GM12878 (cell line): ENCODE measurements at regions not wholly inside any gene's neighbourhood (a gene's known extent, or its start where the extent isn't known, plus 50 kb on each side); places are given as distances from the start of the nearest gene placed in this dataset.
A peak's percentile ranks its signal among the peaks of the same experiment; 100 is the strongest.

Source experiments
- BCL11A ChIP-seq: IDR thresholded peaks from 2 replicates; pipeline ENCODE4 v1.6.1; 2011; ENCODE audit warnings: low read depth, low read length
- BHLHE40 ChIP-seq, 2 experiments: fragments of 450-650 bp in 1 of 2; IDR thresholded peaks; 2 replicates each; pipeline ENCODE4 v1.6.1; 2011 to 2017; ENCODE audit warnings: low read depth in 2 of 2, borderline replicate concordance in 1 of 2, improper control_type of control experiment in 1 of 2, low read length in 1 of 2, mild to moderate bottlenecking in 1 of 2
- CBFB ChIP-seq: IDR thresholded peaks from 2 replicates; pipeline ENCODE4 v1.6.1; 2016; ENCODE audit warnings: antibody characterized with exemption, low read depth
- CBX3 ChIP-seq: fragments of 200-600 bp; sonication (generic); IDR thresholded peaks from 2 replicates; pipeline ENCODE4 v1.6.1; 2016; ENCODE audit warnings: low read depth, borderline replicate concordance
- CBX5 ChIP-seq: sonication (generic); IDR thresholded peaks from 2 replicates; pipeline ENCODE4 v1.6.1; 2016; ENCODE audit warnings: low read depth, moderate library complexity, mild to moderate bottlenecking, inconsistent platforms
- CREB1 ChIP-seq: IDR thresholded peaks from 2 replicates; pipeline ENCODE4 v1.6.1; 2012; ENCODE audit warnings: low read depth, mild to moderate bottlenecking, inconsistent platforms
- CREM ChIP-seq: IDR thresholded peaks from 2 replicates; pipeline ENCODE4 v1.6.1; 2014; ENCODE audit warnings: antibody characterized with exemption, low read depth
- EED ChIP-seq: sonication (generic); IDR thresholded peaks from 2 replicates; pipeline ENCODE4 v1.6.1; 2016; ENCODE audit warnings: antibody characterized with exemption, low read depth
- ETV6 ChIP-seq, 2 experiments: fragments of 450-650 bp in 1 of 2; IDR thresholded peaks in 1 of 2; conservative IDR thresholded peaks in 1 of 2; 2 replicates each; pipeline ENCODE4 v1.6.1; 2014; ENCODE audit warnings: antibody characterized with exemption in 1 of 2, borderline replicate concordance in 1 of 2, low read depth in 1 of 2, mild to moderate bottlenecking in 1 of 2, moderate library complexity in 1 of 2
- FOXM1 ChIP-seq: IDR thresholded peaks from 2 replicates; pipeline ENCODE4 v1.6.1; 2012; ENCODE audit warnings: low read depth, mild to moderate bottlenecking, inconsistent platforms, low read length, moderate library complexity
- GABPA ChIP-seq: IDR thresholded peaks from 2 replicates; pipeline ENCODE4 v1.6.1; 2014; ENCODE audit warnings: antibody characterized with exemption, low read depth, mild to moderate bottlenecking, inconsistent platforms
- IKZF2 ChIP-seq, 2 experiments: fragments of 450-650 bp; IDR thresholded peaks; 2 replicates each; pipeline ENCODE4 v1.6.1; 2017; ENCODE audit warnings: mild to moderate bottlenecking in 2 of 2, moderate library complexity in 2 of 2
- JUNB ChIP-seq: IDR thresholded peaks from 2 replicates; pipeline ENCODE4 v1.6.1; 2016; ENCODE audit warnings: antibody characterized with exemption, mild to moderate bottlenecking
- JUND ChIP-seq: IDR thresholded peaks from 2 replicates; pipeline ENCODE4 v1.6.1; 2012; ENCODE audit warnings: low read depth, mild to moderate bottlenecking, low read length, improper control_type of control experiment, moderate library complexity
- MEF2B ChIP-seq: fragments of 450-650 bp; IDR thresholded peaks from 2 replicates; pipeline ENCODE4 v1.6.1; 2018; ENCODE audit warnings: mild to moderate bottlenecking, moderate library complexity; ENCODE audit not compliant: partially characterized antibody, poor library complexity, severe bottlenecking
- MTA2 ChIP-seq: fragments of 450-650 bp; IDR thresholded peaks from 2 replicates; pipeline ENCODE4 v1.6.1; 2016; ENCODE audit warnings: low read depth, mild to moderate bottlenecking, moderate library complexity
- MXI1 ChIP-seq: fragments of 150-350 bp; IDR thresholded peaks from 2 replicates; pipeline ENCODE4 v1.6.1; 2011; ENCODE audit warnings: low read depth, mild to moderate bottlenecking, inconsistent platforms, low read length, improper control_type of control experiment
- NFIC ChIP-seq: IDR thresholded peaks from 2 replicates; pipeline ENCODE4 v1.6.1; 2012; ENCODE audit warnings: low read depth, mild to moderate bottlenecking, inconsistent platforms, low read length, moderate library complexity
- NR2F1 ChIP-seq: fragments of 450-650 bp; conservative IDR thresholded peaks from 2 replicates; pipeline ENCODE4 v1.6.1; 2017; ENCODE audit warnings: mild to moderate bottlenecking
- RB1 ChIP-seq: fragments of 450-650 bp; formaldehyde crosslinking; IDR thresholded peaks from 2 replicates; pipeline ENCODE4 v1.6.1; 2017; ENCODE audit warnings: mild to moderate bottlenecking, borderline replicate concordance
- STAT3 ChIP-seq: IDR thresholded peaks from 2 replicates; pipeline ENCODE4 v1.6.1; 2011; ENCODE audit warnings: low read depth, low read length, improper control_type of control experiment
- SUZ12 ChIP-seq: fragments of 200-600 bp; sonication (generic); IDR thresholded peaks from one replicate; pipeline ENCODE4 v1.6.1; 2018; ENCODE audit warnings: antibody characterized with exemption, mild to moderate bottlenecking; ENCODE audit not compliant: unreplicated experiment
- TAF1 ChIP-seq: IDR thresholded peaks from 2 replicates; pipeline ENCODE4 v1.6.1; 2011; ENCODE audit warnings: mild to moderate bottlenecking, low read depth, low read length, borderline replicate concordance
- TBL1XR1 ChIP-seq: IDR thresholded peaks from 2 replicates; pipeline ENCODE4 v1.6.1; 2012; ENCODE audit warnings: low read depth, low read length, improper control_type of control experiment
- TCF7 ChIP-seq: IDR thresholded peaks from 2 replicates; pipeline ENCODE4 v1.6.1; 2014; ENCODE audit warnings: antibody characterized with exemption, borderline replicate concordance
- ZNF622 ChIP-seq: fragments of 450-650 bp; IDR thresholded peaks from 2 replicates; pipeline ENCODE4 v1.6.1; 2017; ENCODE audit warnings: mild to moderate bottlenecking, inconsistent platforms
- TF ChIP-seq, protein P1 (sequence below): IDR thresholded peaks from 2 replicates; pipeline ENCODE4 v1.6.1; 2011; ENCODE audit warnings: borderline replicate concordance, low read depth, mild to moderate bottlenecking, moderate library complexity, low read length; ENCODE audit not compliant: insufficient read depth, poor library complexity, severe bottlenecking
- TF ChIP-seq, protein P2 (sequence below): fragments of 450-650 bp; IDR thresholded peaks from 2 replicates; pipeline ENCODE4 v1.6.1; 2018; ENCODE audit warnings: borderline replicate concordance, mild to moderate bottlenecking; ENCODE audit not compliant: partially characterized antibody
- TF ChIP-seq, protein P3 (sequence below): IDR thresholded peaks from 2 replicates; pipeline ENCODE4 v1.6.1; 2012; ENCODE audit warnings: low read length, inconsistent platforms

DNA sequence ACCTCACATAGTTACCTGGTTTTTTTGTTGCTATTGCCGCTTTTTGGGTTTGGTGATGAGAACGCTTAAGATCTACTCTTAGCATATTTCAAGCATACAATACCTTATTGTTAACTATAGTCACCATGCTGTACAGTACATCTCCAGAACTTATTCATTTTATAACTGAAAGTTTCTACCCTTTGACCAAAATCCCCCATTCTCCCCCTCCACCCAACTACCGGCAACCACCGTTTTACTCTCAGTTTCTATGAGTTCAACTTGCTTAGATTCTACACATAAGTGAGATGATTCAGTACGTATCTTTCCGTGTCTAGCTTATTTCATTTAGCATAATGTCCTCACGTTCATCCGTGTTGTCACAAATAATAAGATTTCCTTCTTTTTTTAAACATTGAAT is 86.7 kb upstream of the IL6 start (continued):
- peak; percentile 58; the same call in 1 of the 2 replicates for TF ChIP-seq TBL1XR1
- TF ChIP-seq IKZF2 (IDR thresholded peaks at IDR 0.05) = peak; percentile 57 to 59; a peak in 3 of 4 replicates
- TF ChIP-seq NR2F1 = peak; percentile 94
- TF ChIP-seq CREB1 = peak; percentile 42; the same call in 1 of the 2 replicates
- TF ChIP-seq ETV6 (conservative IDR thresholded peaks at IDR 0.05 in 1 of 2, IDR thresholded peaks at IDR 0.05 in 1 of 2; ENCODE audit: borderline replicate concordance in 1 of 2, low read depth in 1 of 2) = peak in 1 of 2 experiments; percentile 55; a peak in 1 of 4 replicates
- TF ChIP-seq, protein P1, sequence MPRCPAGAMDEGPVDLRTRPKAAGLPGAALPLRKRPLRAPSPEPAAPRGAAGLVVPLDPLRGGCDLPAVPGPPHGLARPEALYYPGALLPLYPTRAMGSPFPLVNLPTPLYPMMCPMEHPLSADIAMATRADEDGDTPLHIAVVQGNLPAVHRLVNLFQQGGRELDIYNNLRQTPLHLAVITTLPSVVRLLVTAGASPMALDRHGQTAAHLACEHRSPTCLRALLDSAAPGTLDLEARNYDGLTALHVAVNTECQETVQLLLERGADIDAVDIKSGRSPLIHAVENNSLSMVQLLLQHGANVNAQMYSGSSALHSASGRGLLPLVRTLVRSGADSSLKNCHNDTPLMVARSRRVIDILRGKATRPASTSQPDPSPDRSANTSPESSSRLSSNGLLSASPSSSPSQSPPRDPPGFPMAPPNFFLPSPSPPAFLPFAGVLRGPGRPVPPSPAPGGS = peak; percentile 80
- peak; percentile 86 for TF ChIP-seq JUNB
- no peak for TF ChIP-seq MXI1
- 0 out of 2 replicates have a peak, but pooled peaks have one; percentile 41 for TF ChIP-seq STAT3
- TF ChIP-seq GABPA = peak; percentile 55
- no peak for TF ChIP-seq CBX3
- TF ChIP-seq BCL11A = peak; percentile 91
- peak; percentile 93 for TF ChIP-seq FOXM1
- TF ChIP-seq ZNF622 = no peak
- TF ChIP-seq TCF7 = peak; percentile 49; the same call in 1 of the 2 replicates
- TF ChIP-seq SUZ12 = no peak
- TF ChIP-seq CBFB = 0 out of 2 replicates have a peak, but pooled peaks have one; percentile 53
- TF ChIP-seq, protein P2, sequence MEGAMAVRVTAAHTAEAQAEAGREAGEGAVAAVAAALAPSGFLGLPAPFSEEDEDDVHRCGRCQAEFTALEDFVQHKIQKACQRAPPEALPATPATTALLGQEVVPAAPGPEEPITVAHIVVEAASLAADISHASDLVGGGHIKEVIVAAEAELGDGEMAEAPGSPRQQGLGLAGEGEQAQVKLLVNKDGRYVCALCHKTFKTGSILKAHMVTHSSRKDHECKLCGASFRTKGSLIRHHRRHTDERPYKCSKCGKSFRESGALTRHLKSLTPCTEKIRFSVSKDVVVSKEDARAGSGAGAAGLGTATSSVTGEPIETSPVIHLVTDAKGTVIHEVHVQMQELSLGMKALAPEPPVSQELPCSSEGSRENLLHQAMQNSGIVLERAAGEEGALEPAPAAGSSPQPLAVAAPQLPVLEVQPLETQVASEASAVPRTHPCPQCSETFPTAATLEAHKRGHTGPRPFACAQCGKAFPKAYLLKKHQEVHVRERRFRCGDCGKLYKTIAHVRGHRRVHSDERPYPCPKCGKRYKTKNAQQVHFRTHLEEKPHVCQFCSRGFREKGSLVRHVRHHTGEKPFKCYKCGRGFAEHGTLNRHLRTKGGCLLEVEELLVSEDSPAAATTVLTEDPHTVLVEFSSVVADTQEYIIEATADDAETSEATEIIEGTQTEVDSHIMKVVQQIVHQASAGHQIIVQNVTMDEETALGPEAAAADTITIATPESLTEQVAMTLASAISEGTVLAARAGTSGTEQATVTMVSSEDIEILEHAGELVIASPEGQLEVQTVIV = no peak
- TF ChIP-seq, protein P3, sequence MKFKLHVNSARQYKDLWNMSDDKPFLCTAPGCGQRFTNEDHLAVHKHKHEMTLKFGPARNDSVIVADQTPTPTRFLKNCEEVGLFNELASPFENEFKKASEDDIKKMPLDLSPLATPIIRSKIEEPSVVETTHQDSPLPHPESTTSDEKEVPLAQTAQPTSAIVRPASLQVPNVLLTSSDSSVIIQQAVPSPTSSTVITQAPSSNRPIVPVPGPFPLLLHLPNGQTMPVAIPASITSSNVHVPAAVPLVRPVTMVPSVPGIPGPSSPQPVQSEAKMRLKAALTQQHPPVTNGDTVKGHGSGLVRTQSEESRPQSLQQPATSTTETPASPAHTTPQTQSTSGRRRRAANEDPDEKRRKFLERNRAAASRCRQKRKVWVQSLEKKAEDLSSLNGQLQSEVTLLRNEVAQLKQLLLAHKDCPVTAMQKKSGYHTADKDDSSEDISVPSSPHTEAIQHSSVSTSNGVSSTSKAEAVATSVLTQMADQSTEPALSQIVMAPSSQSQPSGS = peak; percentile 93
- peak; percentile 16 for TF ChIP-seq MEF2B
- TF ChIP-seq EED = 0 out of 2 replicates have a peak, but pooled peaks have one; percentile 39
- TF ChIP-seq MTA2 = peak; percentile 59
- TF ChIP-seq RB1 = no peak
- 0 out of 2 replicates have a peak, but pooled peaks have one; percentile 36 for TF ChIP-seq JUND
- peak; percentile 68; the same call in 1 of the 2 replicates for TF ChIP-seq CREM
- TF ChIP-seq CBX5 = peak; percentile 96
- peak; percentile 94 for TF ChIP-seq NFIC
- TF ChIP-seq BHLHE40 (IDR thresholded peaks at IDR 0.05; ENCODE audit: borderline replicate concordance in 1 of 2, low read depth in 2 of 2, low read length in 1 of 2) = peak; percentile 11 to 21; a peak in 2 of 4 replicates
- TF ChIP-seq TAF1 = no peak
- TF ChIP-seq, all 136 proteins: peak for 35
